K562 (cell line): ENCODE measurements at regions not wholly inside any gene's neighbourhood (a gene's known extent, or its start where the extent isn't known, plus 50 kb on each side); places are given as distances from the start of the nearest gene placed in this dataset.

ENCODE experiments used
- ATAC-seq: fragments of 200-7000 bp; cut with Tn5 transposase; 3 replicates; pipeline ENCODE4 v1.9.1; 2020; ENCODE audit warnings: moderate library complexity
- BruUV-seq: library from RNA; stranded (reverse); fragments of 400-500 nt; replicated peaks from 2 replicates; lab custom pipeline; 2021; lab: Mats Ljungman, UMichigan
- CTCF ChIA-PET: fragments of 300-600 bp; formaldehyde crosslinking; extraction: SDS; loops from one replicate; lab custom pipeline; 2021; ENCODE audit warnings: low intra/inter-chr PET ratio; lab: Yijun Ruan, JAX
- POLR2A ChIA-PET: fragments of 300-600, 350-650 bp; sonication (Branson Sonifier 250); formaldehyde crosslinking; extraction: SDS; loops from one replicate; lab custom pipeline; 2021; ENCODE audit warnings: antibody characterized with exemption, inconsistent platforms; lab: Yijun Ruan, JAX
- DNase-seq, 4 experiments: peaks; one replicate each; pipeline versions ENCODE4 v3.0.0 to v3.0.0-alpha.2; 2011 to 2018; ENCODE audit warnings: low spot score in 3 of 4, mixed read lengths in 3 of 4; ENCODE audit errors: extremely low read depth in 1 of 4
- FAIRE-seq: peaks from 2 replicates; lab custom pipeline; 2011; peaks lifted over from hg19 to GRCh38; lab: Jason Lieb, UNC
- H2AFZ ChIP-seq: 2 replicates; pipeline ENCODE4 v1.6.0; 2011; ENCODE audit warnings: low read depth, low read length, control low read depth, inconsistent platforms
- H3K27ac ChIP-seq: fragments of 200-600 bp; 3 replicates; pipeline ENCODE4 v1.8.0; 2011; ENCODE audit warnings: low read depth, mild to moderate bottlenecking, control low read depth, inconsistent platforms, low read length, moderate library complexity, mixed read lengths; ENCODE audit errors: extremely low read depth
- H3K27me3 ChIP-seq, 2 experiments: fragments of 300-600 bp in 1 of 2; 2 replicates in 1 of 2; 3 replicates in 1 of 2; pipeline versions ENCODE4 v1.6.0 to v1.8.0; 2011; ENCODE audit warnings: inconsistent platforms in 2 of 2, low read length in 2 of 2, mild to moderate bottlenecking in 1 of 2, mixed read lengths in 1 of 2, moderate library complexity in 1 of 2; ENCODE audit not compliant: control insufficient read depth in 2 of 2, insufficient read depth in 2 of 2
- H3K36me3 ChIP-seq: fragments of 300-600 bp; 3 replicates; pipeline ENCODE4 v1.8.0; 2011; ENCODE audit warnings: mild to moderate bottlenecking, low read length, inconsistent platforms; ENCODE audit not compliant: control insufficient read depth, insufficient read depth
- H3K4me1 ChIP-seq, 2 experiments: fragments of 200-600 bp in 1 of 2; replicated peaks in 1 of 2; 2 replicates in 1 of 2; 3 replicates in 1 of 2; pipeline versions ENCODE4 v1.5.1 to v1.8.0; 2011; ENCODE audit warnings: inconsistent platforms in 2 of 2, low read length in 2 of 2, mild to moderate bottlenecking in 1 of 2, mixed read lengths in 1 of 2, moderate library complexity in 1 of 2; ENCODE audit not compliant: control insufficient read depth in 2 of 2, insufficient read depth in 2 of 2
- H3K4me2 ChIP-seq: 2 replicates; pipeline ENCODE4 v1.6.1; 2011; ENCODE audit warnings: low read length, control low read depth, inconsistent platforms, mixed read lengths; ENCODE audit not compliant: insufficient read depth
- H3K4me3 ChIP-seq: fragments of 200-600 bp; sonication (generic), shearing (Covaris generic); 2 replicates; pipeline ENCODE4 v1.5.1; 2016; ENCODE audit warnings: control low read depth, inconsistent platforms
- H3K79me2 ChIP-seq: fragments of 200-600 bp; 3 replicates; pipeline ENCODE4 v1.8.0; 2011; ENCODE audit warnings: low read length, inconsistent platforms; ENCODE audit not compliant: control insufficient read depth, insufficient read depth
- H3K9ac ChIP-seq, 2 experiments: 2 replicates each; pipeline versions ENCODE4 v1.6.0 to v1.6.1; 2011; ENCODE audit warnings: low read depth in 2 of 2, low read length in 2 of 2, control low read depth in 1 of 2, inconsistent platforms in 1 of 2, mild to moderate bottlenecking in 1 of 2, mixed read lengths in 1 of 2; ENCODE audit not compliant: insufficient read depth in 1 of 2
- H3K9me1 ChIP-seq: one replicate; pipeline ENCODE4 v1.6.0; 2011; ENCODE audit warnings: inconsistent platforms, mild to moderate bottlenecking, low read length, moderate library complexity; ENCODE audit not compliant: control insufficient read depth, insufficient read depth
- H3K9me3 ChIP-seq: replicated peaks from 2 replicates; pipeline ENCODE4 v1.5.1; 2011; ENCODE audit warnings: low read depth, low read length, inconsistent platforms; ENCODE audit not compliant: control insufficient read depth, insufficient read depth
- H4K20me1 ChIP-seq: replicated peaks from 2 replicates; pipeline ENCODE4 v1.6.1; 2011; ENCODE audit warnings: low read length, inconsistent platforms, mixed read lengths; ENCODE audit not compliant: control insufficient read depth, insufficient read depth
- HDAC6 ChIP-seq: IDR thresholded peaks from 2 replicates; pipeline ENCODE4 v1.6.1; 2012; ENCODE audit warnings: low read depth, mild to moderate bottlenecking, control low read depth, inconsistent platforms, low read length, moderate library complexity
- SIX5 ChIP-seq, 2 experiments: IDR thresholded peaks; 2 replicates each; pipeline ENCODE4 v1.6.1; 2011; ENCODE audit warnings: low read length in 2 of 2, borderline replicate concordance in 1 of 2, low read depth in 1 of 2, mild to moderate bottlenecking in 1 of 2, moderate library complexity in 1 of 2; ENCODE audit not compliant: insufficient read depth in 1 of 2
- SMAD4 ChIP-seq: fragments of 250-450 bp; sonication (Bioruptor Pico); conservative IDR thresholded peaks from 2 replicates; pipeline ENCODE4 v1.8.0; 2021; ENCODE audit warnings: inconsistent platforms, mild to moderate bottlenecking, moderate library complexity
- TFAM ChIP-seq: fragments of 250-450 bp; sonication (Bioruptor Pico); conservative IDR thresholded peaks from 2 replicates; pipeline ENCODE4 v1.5.0; 2021; ENCODE audit warnings: mild to moderate bottlenecking, moderate library complexity
- ZC3H4 ChIP-seq: sonication (generic); formaldehyde crosslinking; IDR thresholded peaks from 2 replicates; pipeline ENCODE4 v1.9.0; 2021; ENCODE audit warnings: missing genetic modification reagents, borderline replicate concordance
- ZEB2 ChIP-seq: fragments of 450-650 bp; IDR thresholded peaks from 2 replicates; pipeline ENCODE4 v1.6.1; 2016
- ZFP91 ChIP-seq: sonication (generic); formaldehyde crosslinking; IDR thresholded peaks from 2 replicates; pipeline ENCODE4 v1.8.0; 2022; ENCODE audit warnings: mild to moderate bottlenecking, missing genetic modification reagents
- in situ Hi-C: fragments of 300-500 bp; cut with MboI; formaldehyde crosslinking; loops from 4 replicates; pipeline ENCODE4 v1.15.0; 2018; ENCODE audit warnings: inconsistent platforms, mixed read lengths
- intact Hi-C: fragments of 100-400 bp; cut with micrococcal nuclease; formaldehyde crosslinking; loops from 2 replicates; pipeline ENCODE4 v1.14.2; 2022

DNA sequence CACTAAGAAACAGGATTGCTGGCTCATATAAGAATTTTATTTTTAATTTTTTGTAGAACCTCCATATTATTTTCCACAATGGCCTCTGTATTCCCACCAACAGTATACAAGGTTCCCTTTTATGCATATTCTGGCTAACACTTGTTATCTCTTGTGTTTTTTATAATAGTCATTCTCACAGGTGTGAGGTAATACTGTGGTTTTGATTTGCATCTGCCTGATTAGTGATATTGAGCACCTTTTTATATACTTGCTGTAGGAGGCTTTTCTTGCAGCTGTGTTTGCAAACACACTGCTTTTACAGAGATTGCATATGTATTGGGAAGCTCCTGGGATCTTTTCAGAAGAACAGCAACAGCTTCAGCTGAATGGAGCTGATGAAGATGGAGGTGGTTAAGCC is 164.8 kb downstream of the DEPDC1B start:
- Histone ChIP-seq H3K27ac (no peak overlapping the region), H3K9ac (no peak overlapping the region), H3K4me2 (no peak overlapping the region), H3K4me3 (no peak overlapping the region), H3K9me3 (no peaks in the 10 kb centered on the region), H2AFZ (no peak overlapping the region), H3K9me1 (no peaks in the 10 kb centered on the region), H3K4me1 (no peaks in the 10 kb centered on the region), H3K79me2 (no peaks in the 10 kb centered on the region), H4K20me1 (no peaks in the 10 kb centered on the region), H3K27me3 (no peaks in the 10 kb centered on the region), H3K36me3 (no peaks in the 10 kb centered on the region)
- FAIRE-seq (no peak), ATAC-seq (no peak), DNase-seq (no peak)
- POLR2A ChIA-PET, result no interaction called here
- TF ChIP-seq ZC3H4 (CRISPR knock-in tag) (no peak), HDAC6 (no peak), SIX5 (IDR thresholded peaks at IDR 0.05; ENCODE audit: borderline replicate concordance in 1 of 2, insufficient read depth in 1 of 2, low read depth in 1 of 2, low read length in 2 of 2) (no peak), TFAM (CRISPR knock-in tag) (no peak), SMAD4 (CRISPR knock-in tag) (no peak), ZEB2 (no peak), ZFP91 (no peak)
- in situ Hi-C loops (no loop called here), intact Hi-C loops (no loop called here)
- CTCF ChIA-PET, result no interaction called here
- BruUV-seq, result no TSS peak
